Cardiac septum (tissue), 1 donor: ENCODE measurements at regions not wholly inside any gene's neighbourhood (a gene's known extent, or its start where the extent isn't known, plus 50 kb on each side); places are given as distances from the start of the nearest gene placed in this dataset.
"Not testable (repeated sequence)": the region's sequence is repeated elsewhere in the genome, so short reads cannot be mapped to it uniquely, and the experiment has no call there.

Source experiments
- DNase-seq: peaks from one replicate; pipeline ENCODE4 v3.0.0-alpha.2; 2020; ENCODE audit warnings: low spot score
- intact Hi-C: fragments of 100-400 bp; cut with DNase I; formaldehyde crosslinking; loops from one replicate; pipeline ENCODE4 v1.14.0; 2022
- donor health status: DM: no; HTN: no; CAD: no.

DNA sequence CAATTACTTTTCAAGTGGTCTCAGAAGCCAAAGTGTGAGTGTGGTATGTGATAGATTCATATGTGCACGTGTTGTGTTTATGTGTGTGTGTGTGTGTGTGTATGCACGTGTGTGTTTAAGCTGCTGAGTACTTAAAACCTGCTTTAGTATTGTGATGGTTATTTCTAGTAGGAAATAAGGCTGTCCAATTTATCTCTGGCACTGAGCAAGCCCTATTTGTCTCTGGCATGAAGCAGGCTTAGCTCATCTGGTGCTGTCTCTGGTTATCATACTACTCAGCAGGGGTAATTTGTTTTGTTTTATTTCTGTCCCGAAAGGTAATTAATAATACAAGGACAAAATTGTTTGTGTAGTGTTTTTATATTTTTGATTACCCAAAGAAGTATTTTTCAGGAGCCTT is 333.7 kb downstream of the FAT3 start:
- intact Hi-C loops, result no loop called here
- DNase-seq, result no peak

DNA sequence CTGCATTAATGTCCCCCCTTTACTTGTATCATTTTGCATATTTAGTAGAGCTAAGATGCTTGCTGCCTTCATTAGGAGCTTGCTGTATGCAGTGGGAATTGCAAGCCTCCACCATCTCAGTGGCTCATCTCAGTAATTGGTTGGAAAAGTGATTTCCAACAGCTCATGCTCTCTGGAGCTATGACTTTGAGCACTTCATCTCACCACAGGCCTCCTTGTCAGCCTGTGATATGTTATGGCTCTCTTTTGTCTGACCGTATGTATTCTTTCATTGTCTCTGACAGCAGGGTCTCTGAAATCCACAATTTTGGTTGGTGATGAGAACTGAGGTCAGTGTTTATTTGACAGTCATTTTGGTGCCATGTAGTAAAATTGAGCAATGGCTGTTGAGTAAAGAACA is 345.1 kb downstream of the FAT3 start:
- intact Hi-C loops, result no loop called here
- DNase-seq, result no peak

DNA sequence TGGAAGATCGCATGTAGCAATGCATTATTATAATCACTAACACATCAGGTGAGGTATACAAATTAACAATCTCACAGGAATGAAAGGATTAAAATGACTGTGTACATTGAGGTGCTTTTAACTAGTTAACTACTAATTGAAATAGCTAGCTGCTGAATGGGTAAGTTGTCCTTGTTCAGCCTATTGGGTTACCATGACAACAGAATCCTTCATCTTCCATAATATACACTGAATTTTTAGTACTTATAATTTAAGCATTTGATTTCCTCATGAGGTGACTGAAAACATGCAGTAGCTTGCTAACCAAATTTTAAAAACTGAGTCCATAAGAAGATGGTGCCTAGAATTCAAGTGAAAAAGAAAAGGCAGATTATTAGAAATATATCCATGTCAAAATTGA is 347.9 kb downstream of the FAT3 start:
- intact Hi-C loops, result no loop called here
- no peak for DNase-seq

DNA sequence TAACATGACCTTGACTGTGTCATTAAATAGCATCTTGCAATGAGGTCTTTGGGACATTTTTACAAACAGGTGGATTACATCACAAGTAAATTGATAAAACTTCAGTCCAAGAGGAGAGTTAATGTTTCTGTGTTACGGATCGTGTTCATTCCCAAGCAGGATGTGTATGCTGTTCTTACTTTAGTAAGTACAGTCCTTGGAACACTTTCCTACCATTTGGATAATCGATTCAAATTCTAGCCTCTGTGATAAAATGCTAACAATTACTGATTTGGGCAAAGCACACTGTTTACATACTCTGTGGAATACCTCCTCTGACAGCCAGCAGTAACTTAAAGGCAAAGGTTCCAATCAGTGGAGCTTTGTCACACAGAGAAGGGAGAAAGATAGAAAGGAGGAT is 351.7 kb downstream of the FAT3 start:
- intact Hi-C loops, result no loop called here

DNA sequence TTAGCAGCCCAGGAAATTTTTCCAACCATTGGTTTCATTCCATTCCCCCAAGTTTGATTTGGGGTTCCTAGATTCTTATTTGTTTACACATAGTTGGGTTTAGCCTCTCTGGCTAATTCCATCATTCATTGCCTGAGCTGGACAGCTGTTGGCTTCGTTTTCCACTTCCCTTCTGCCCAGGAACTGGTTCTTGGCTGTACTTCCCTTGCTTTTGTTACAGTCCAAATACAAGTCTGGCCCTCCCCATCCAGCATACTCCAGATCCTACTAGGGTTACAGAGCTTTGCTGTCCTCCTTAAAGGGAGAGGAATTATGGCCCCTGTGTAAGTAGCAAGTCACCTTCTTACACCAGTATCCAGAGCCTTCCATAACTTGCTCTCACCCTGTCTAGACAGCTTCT is 356.3 kb downstream of the FAT3 start:
- DNase-seq, result no peak
- intact Hi-C loops, result no loop called here

More for the DNA sequence above, 351.7 kb downstream of the FAT3 start:
- DNase-seq, result no peak

DNA sequence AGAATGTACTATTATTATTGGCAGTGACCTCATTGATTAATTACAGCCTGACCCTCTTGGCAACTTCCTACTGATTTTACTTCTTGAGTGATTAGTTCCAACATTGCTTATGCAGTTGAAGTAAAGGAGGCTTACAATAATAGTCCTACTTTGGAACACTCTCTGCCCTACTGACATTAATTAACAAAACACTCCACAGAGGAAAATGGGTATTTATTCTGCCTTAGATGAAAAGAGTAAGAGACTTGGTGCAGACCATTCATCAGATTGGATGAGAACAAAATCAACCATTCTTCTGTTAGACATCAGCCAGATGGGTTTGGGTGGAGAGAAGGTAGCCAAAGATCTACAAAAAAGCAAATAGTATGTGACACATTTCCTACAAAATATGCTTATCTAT is 363.8 kb downstream of the FAT3 start:
- DNase-seq, result no peak
- intact Hi-C loops, result no loop called here

DNA sequence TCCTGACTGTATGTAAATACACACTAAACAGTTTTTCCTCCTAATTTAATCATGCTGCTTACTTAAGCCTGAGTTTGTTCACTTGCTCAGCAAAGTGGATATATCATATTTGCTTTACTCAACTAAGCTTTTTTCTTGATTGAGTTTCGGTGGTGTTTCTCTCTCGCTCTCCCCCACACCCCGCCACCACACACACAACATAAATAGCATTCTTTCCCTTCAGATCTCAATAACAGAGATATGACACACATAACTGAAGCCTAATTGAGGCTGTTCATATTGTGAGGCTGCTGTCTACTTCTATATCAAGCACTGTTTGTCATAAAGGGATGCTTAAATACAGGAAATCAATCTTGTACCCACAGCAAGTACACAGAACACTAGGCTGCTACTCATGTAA is 364.9 kb downstream of the FAT3 start:
- DNase-seq, result no peak
- intact Hi-C loops, result no loop called here

DNA sequence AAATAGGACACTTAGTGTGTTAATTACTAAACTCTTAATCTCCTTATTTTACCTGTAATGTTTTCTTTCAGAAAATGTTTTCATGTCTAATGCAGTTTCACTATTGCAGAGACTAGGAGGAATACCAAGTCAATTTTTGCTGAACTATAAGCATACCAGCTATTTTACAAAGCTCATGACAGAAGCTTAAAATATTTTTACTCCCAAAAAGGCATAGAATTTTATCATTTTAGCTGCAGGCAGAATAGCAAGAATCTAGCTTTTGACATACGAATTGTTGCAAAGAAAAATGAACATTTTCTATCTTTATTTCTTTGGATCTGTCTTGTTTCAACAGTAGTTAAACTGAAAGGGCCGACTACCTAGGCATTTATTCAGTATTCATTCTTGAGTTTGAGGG is 366.9 kb downstream of the FAT3 start:
- DNase-seq, result no peak
- intact Hi-C loops, result no loop called here

DNA sequence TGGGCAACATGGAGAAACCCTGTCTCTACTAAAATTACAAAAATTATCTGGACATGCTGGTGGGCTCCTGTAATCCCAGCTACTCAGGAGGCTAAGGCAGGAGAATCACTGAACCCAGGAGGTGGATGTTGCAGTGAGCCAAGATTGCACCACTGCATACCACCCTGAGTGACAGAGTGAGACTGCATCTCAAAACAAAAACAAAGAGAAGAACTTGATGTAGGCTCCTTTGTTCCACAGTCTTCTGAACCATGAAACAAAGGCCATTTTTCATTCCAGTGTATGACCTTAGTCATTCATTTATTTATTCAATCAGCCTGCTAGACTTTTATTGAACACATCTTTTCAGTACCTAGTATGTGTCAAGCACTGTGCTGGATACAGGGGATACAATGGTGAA is 369.6 kb downstream of the FAT3 start:
- DNase-seq, result no peak
- intact Hi-C loops, result no loop called here

DNA sequence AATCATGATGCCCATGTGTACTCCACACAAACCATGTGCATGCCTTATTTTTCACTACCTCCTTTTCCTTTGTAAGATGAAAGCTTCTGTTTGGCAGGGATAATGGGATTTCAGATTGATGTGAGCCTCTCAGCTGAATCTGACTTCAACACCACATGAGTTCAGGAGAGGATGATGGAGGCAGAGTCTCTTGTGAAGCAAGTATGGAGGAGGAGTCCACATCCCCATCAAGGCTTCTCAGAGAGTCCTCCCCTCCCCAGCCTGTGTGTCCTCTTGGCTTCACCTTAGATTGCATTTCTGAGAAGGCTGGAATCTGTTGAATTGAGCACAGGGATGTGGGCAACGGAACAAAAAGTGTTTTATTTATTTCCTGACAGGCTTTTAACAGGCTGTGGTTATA is 370.4 kb downstream of the FAT3 start:
- intact Hi-C loops, result no loop called here
- no peak for DNase-seq

DNA sequence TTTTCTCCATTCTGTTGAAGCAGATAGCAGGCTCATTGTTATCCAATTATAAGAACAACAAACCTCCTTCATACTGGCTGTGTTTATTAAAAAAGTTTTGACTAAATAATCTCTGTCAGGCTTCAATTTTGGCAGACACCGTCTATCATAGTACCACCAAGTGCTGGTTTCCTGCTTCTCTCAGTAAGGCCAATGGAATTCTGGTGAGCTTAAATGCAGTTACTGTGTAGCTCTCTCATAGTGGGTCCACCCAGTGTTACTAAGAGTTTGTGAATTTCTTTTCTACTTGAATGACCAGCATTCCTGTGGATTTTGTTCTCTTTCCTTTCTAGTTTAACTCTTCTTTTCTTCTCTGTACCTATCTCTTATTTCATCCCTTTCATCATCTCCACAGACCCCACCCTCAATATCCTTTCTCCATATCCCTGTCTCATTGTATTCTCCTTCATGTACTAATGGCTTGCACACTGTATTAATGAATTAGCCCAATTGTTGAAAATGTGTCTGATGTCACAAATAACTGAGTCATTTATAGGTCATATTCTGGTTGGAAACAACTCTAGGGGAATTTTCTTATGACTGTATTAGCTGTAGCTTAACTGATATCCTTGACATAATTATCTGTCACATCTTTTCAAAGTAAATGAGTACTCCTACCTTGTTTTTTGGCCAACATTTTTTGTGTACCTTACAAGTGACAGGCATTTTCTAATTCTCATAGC is 372.1 kb downstream of the FAT3 start:
- no peak for DNase-seq
- intact Hi-C loops, result no loop called here

DNA sequence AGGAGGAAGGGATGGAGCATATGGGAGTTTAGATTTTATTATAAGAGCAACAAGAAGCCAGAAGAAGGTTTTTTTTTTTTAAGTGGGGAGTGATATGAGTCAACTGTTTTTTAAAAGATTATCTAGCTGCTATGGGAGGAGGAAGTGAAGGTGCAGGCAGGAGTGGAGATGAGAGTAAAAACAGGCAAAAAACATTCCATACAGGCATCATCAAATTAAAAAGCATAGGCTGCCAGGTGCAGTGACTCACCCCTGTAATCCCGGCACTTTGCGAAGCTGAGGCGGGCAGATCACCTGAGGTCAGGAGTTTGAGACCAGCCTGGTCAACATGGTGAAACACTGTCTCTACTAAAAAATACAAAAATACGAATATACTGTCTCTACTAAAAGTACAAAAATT is 368.4 kb upstream of the MTNR1B start:
- DNase-seq, result no peak
- intact Hi-C loops, result no loop called here

DNA sequence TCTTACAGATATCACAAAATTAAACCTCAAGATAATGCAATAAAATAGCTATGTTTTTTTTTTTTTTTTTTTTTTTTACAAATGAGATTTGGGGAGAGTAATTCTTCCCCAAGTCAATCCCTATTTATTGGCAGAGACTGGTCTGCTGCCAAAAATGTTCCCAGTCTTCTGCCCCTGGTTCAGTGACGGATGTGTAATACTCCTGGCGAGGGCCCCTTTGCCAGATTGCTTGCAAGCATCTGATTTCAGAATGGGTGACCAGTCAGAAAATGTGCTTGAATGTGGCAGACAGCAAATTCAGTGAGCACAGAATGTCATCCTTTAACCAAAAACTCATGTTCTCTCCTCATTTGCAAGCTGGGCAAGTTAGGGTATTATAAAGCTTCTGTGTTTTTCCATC is 363.8 kb upstream of the MTNR1B start:
- no peak for DNase-seq
- intact Hi-C loops, result no loop called here

DNA sequence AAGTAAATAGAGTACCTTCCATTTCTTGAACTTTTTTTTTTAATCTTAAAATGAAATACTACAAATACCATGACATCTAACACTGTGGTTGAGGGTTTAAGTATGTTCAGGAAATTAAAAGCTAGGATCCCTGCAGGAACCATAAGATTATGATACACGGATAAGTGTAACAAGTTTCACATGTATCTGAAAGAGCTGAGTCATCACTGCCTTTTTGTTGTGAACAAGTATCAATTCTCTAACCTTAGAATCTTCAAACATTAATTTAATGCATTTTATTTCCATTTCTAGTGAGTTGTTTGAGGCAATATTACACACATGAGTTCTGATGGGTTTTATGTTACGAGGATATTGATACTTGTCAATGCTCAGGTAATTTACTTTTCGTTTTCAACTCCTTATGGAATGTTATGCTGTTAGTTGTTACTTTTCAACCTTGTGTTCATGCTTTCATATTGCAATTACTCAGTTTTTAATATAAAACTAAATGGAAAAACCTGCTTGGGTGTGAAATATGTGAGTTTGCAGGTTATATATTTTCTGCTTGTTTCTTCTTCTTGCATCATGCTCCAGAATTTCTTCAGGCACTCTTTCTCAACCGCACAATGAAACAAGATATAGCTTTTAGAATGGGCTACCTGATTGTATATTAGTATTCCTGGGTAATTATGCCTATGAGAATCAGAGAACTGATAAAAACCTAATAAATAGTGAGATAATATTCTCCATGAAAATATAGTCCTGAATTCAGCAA is 361.3 kb upstream of the MTNR1B start:
- DNase-seq, result no peak
- intact Hi-C loops, result no loop called here

DNA sequence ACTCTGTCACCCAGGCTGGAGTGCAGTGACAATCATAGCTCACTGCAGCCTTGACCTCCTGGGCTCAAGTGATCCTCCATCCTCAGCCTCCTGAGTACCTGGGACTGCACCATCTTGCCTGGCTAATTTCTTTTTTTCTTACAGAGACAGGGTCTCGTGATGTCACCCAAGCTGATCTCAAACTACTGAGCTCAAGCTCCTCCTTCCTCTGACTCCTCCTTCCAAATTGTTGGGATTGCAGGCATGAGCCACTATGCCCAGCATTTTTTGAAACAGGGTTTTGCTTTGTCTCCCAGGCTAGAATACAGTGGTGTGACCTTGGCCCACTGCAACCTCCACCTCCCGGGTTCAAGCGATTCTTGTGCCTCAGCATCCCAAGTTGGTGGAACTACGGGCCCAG is 358.3 kb upstream of the MTNR1B start:
- no peak for DNase-seq
- intact Hi-C loops, result no loop called here

DNA sequence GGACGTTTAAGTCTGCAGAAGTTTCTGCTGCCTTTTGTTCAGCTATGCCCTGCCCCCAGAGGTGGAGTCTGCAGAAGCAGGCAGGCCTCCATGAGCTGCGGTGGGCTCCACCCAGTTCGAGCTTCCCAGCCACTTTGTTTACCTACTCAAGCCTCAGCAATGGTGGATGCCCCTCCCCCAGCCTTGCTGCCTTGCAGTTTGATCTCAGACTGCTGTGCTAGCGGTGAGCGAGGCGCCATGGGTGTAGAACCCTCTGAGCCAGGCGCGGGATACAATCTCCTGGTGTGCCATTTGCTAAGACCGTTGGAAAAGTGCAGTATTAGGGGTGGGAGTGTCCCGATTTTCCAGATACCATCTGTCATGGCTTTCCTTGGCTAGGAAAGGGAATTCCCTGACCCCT is 351.4 kb upstream of the MTNR1B start:
- intact Hi-C loops, DNase-seq: not testable (repeated sequence)

DNA sequence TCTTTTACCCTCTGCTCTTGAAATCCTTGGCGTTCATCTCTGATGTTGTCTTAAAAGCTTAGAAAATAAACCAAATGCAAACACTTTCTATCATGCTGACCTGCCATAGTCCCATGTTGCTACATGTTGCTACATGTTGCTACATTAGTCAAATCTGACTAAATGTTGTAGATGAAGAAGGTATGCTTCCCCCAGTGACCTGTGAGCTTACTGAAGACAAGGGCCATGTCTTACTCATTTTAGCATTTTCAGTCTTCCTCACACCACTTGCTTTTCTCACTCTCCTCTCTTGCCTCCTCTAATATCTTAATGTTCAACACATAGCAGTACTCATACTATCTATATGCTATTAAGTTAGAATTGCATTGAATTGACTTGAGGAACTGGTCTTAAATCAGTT is 346.4 kb upstream of the MTNR1B start:
- intact Hi-C loops, result no loop called here
- DNase-seq, result no peak

DNA sequence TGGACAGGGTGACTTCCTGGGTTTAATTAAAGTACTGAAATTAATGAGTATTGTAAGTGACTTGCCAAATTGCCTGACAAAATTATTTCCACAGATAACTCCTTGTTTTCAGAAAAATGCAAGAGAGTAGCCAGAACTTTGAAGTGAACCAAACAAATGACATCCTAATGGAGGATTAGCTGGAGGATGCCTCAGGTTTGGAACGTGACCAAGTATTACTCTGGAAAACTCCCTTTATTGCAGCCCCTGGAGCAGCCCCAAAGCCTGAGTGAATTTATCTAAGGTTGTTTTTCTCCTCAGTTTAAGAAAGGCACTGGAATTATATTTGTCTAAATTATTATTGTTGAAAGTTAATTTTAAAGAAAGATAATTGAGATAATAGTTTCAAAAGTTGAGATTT is 343.6 kb upstream of the MTNR1B start:
- intact Hi-C loops, result no loop called here
- no peak for DNase-seq

DNA sequence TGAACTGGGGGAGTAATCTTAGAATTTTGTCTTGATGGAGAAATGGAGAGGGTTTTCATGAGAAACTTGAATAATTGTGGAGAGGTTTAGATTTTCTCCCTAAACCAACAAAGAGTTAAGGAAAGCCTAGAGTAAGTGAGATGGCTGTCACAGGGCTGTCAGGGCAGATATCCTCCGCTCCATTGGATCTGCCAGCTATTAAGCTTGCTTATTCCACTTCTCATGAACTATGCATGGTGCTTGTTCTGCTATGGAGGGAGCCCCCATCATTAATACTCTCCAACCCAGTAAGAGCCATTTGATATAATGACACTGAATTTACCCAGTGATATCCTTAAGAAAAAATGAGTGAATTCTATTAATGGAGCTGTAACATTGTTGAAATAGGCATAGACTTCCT is 342.8 kb upstream of the MTNR1B start:
- DNase-seq, result no peak
- intact Hi-C loops, result no loop called here

DNA sequence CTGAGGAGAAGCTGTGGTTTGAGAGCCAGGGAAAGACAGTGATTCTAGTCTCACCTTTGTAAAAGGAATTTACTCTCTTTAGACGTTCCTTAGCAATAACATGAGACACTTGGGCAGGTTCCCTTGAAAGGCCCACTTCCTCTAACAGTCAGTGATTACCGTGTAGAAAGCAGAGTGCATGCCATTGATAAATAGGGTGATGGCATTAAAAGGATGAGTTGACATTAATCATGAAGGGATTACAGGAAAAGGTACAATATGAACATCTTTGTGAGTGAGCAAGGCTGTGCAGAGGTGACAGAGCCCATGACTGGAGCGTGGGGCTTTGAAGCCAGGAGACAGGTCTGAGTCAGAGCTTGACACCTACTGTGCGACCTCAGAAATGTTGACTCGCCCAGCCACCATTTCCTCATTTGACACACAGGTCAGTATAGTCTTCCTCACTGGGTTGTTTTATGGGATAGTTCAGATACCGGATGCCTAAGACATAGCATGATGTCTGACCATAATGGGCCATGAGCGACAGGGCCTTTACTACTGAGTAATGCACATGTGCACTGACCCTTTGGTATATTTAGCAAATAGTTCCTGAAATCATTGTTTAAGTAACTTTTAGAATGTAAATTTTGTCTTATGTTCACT is 341.7 kb upstream of the MTNR1B start:
- intact Hi-C loops, result no loop called here
- no peak for DNase-seq
